Mammary epithelial cell (primary cell): ENCODE measurements at regions not wholly inside any gene's neighbourhood (a gene's known extent, or its start where the extent isn't known, plus 50 kb on each side); places are given as distances from the start of the nearest gene placed in this dataset.

Experiments used
- EZH2 ChIP-seq: IDR thresholded peaks from 2 replicates; pipeline ENCODE4 v1.6.1; 2012; ENCODE audit warnings: low read length, inconsistent platforms, borderline replicate concordance
- TF ChIP-seq, protein P1 (sequence below), 2 donors: IDR thresholded peaks in 1 of 2; conservative IDR thresholded peaks in 1 of 2; 2 replicates each; pipeline ENCODE4 v1.5.1; 2011 to 2012; ENCODE audit warnings: inconsistent platforms in 2 of 2, low read length in 2 of 2, mild to moderate bottlenecking in 2 of 2, control low read depth in 1 of 2, low read depth in 1 of 2; ENCODE audit not compliant: insufficient read depth in 1 of 2; ENCODE audit errors: extremely low read depth in 1 of 2

DNA sequence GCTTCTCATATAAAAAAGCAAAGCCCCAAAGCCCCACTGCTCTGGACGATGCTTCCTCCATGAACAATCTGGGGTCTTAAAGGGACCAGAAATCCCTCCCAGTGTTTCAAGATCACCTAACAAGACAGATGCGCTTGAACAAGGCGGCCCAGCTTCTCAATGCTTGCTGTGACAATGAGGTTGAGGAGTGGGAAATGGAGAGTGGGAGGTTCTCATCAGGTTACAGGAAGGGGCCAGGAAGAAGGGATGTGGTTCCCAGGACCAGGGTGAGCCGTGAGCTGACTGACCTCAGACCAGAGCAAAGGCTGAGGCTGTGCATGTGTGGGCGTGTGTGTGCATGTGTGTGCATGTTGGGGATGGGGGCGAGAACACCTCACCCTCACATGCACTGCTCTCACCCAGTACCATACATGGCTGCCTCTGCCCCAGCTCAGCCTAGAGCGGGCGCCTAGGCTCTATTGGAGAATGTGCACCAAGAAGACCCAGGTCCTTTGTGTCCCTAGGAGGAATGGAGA is 220.8 kb upstream of the GPR26 start:
- no peak for TF ChIP-seq EZH2
- TF ChIP-seq, protein P1, sequence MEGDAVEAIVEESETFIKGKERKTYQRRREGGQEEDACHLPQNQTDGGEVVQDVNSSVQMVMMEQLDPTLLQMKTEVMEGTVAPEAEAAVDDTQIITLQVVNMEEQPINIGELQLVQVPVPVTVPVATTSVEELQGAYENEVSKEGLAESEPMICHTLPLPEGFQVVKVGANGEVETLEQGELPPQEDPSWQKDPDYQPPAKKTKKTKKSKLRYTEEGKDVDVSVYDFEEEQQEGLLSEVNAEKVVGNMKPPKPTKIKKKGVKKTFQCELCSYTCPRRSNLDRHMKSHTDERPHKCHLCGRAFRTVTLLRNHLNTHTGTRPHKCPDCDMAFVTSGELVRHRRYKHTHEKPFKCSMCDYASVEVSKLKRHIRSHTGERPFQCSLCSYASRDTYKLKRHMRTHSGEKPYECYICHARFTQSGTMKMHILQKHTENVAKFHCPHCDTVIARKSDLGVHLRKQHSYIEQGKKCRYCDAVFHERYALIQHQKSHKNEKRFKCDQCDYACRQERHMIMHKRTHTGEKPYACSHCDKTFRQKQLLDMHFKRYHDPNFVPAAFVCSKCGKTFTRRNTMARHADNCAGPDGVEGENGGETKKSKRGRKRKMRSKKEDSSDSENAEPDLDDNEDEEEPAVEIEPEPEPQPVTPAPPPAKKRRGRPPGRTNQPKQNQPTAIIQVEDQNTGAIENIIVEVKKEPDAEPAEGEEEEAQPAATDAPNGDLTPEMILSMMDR (conservative IDR thresholded peaks at IDR 0.05 in 1 of 2, IDR thresholded peaks at IDR 0.05 in 1 of 2; ENCODE audit: extremely low read depth in 1 of 2, insufficient read depth in 1 of 2, low read depth in 1 of 2, low read length in 2 of 2) = no peak
